Endothelial cell of umbilical vein (primary cell): ENCODE measurements at regions not wholly inside any gene's neighbourhood (a gene's known extent, or its start where the extent isn't known, plus 50 kb on each side); places are given as distances from the start of the nearest gene placed in this dataset.
A peak's percentile ranks its signal among the peaks of the same experiment; 100 is the strongest.

Source experiments
- BruUV-seq: library from RNA; stranded (reverse); fragments of 400-500 nt; replicated peaks from 2 replicates; lab custom pipeline; 2021; lab: Mats Ljungman, UMichigan
- CTCF ChIA-PET: fragments of 300-600, 350-600 bp; sonication (Branson Sonifier 250); formaldehyde crosslinking; loops from one replicate; lab custom pipeline; 2021; ENCODE audit warnings: antibody characterized with exemption, inconsistent platforms; lab: Charles Lee
- POLR2A ChIA-PET: fragments of 300-600, 350-600 bp; sonication (Branson Sonifier 250); formaldehyde crosslinking; loops from one replicate; lab custom pipeline; 2021; ENCODE audit warnings: antibody characterized with exemption, inconsistent platforms; lab: Charles Lee
- DNase-seq: peaks from one replicate; pipeline ENCODE4 v3.0.0-alpha.2; 2011; ENCODE audit warnings: low read depth, low spot score
- FAIRE-seq: peaks from 2 replicates; lab custom pipeline; 2011; peaks lifted over from hg19 to GRCh38; lab: Jason Lieb, UNC
- H2AFZ ChIP-seq: 2 replicates; pipeline ENCODE4 v1.6.0; 2012; ENCODE audit warnings: low read depth, low read length, control low read depth, inconsistent platforms
- H3K27ac ChIP-seq: 2 replicates; pipeline ENCODE4 v1.5.1; 2011; ENCODE audit warnings: low read depth, mild to moderate bottlenecking, control low read depth, low read length, moderate library complexity; ENCODE audit not compliant: insufficient read depth
- H3K27me3 ChIP-seq, 2 experiments: 2 replicates each; pipeline versions ENCODE4 v1.6.0 to v1.6.1; 2011; ENCODE audit warnings: low read length in 2 of 2, mixed read lengths in 1 of 2; ENCODE audit not compliant: control insufficient read depth in 2 of 2, insufficient read depth in 2 of 2
- H3K36me3 ChIP-seq, 2 experiments: 2 replicates in 1 of 2; 3 replicates in 1 of 2; pipeline ENCODE4 v1.5.1; 2011; ENCODE audit warnings: low read length in 2 of 2, mild to moderate bottlenecking in 1 of 2, moderate library complexity in 1 of 2; ENCODE audit not compliant: control insufficient read depth in 2 of 2, insufficient read depth in 2 of 2; ENCODE audit errors: extremely low read depth in 1 of 2
- H3K4me1 ChIP-seq: 3 replicates; pipeline ENCODE4 v1.5.1; 2011; ENCODE audit warnings: mild to moderate bottlenecking, low read length; ENCODE audit not compliant: control insufficient read depth, insufficient read depth; ENCODE audit errors: extremely low read depth
- H3K4me2 ChIP-seq: 2 replicates; pipeline ENCODE4 v1.6.1; 2011; ENCODE audit warnings: low read length, control low read depth, mixed read lengths; ENCODE audit not compliant: insufficient read depth
- H3K4me3 ChIP-seq, 3 experiments: fragments of 200-600 bp in 1 of 3; sonication (generic), shearing (Covaris generic) in 1 of 3; replicated peaks in 1 of 3; 2 replicates each; pipeline ENCODE4 v1.5.1; 2011 to 2016; ENCODE audit warnings: control low read depth in 3 of 3, low read length in 3 of 3, mild to moderate bottlenecking in 2 of 3, inconsistent platforms in 1 of 3, low read depth in 1 of 3, moderate library complexity in 1 of 3; ENCODE audit not compliant: insufficient read depth in 1 of 3
- H3K79me2 ChIP-seq: 2 replicates; pipeline ENCODE4 v1.6.0; 2012; ENCODE audit warnings: low read length, inconsistent platforms; ENCODE audit not compliant: control insufficient read depth, insufficient read depth
- H3K9ac ChIP-seq: replicated peaks from 2 replicates; pipeline ENCODE3; 2011; ENCODE audit warnings: low read length, control low read depth; ENCODE audit not compliant: insufficient read depth; ENCODE audit errors: extremely low read depth
- H3K9me1 ChIP-seq: replicated peaks from 3 replicates; pipeline ENCODE4 v1.6.0; 2011; ENCODE audit warnings: mild to moderate bottlenecking, low read length; ENCODE audit not compliant: control insufficient read depth, insufficient read depth; ENCODE audit errors: extremely low read depth
- H3K9me3 ChIP-seq: replicated peaks from 2 replicates; pipeline ENCODE4 v1.5.1; 2012; ENCODE audit warnings: low read length, inconsistent platforms; ENCODE audit not compliant: control insufficient read depth, insufficient read depth
- H4K20me1 ChIP-seq: replicated peaks from 2 replicates; pipeline ENCODE3; 2011; ENCODE audit warnings: mild to moderate bottlenecking, low read length; ENCODE audit not compliant: control insufficient read depth, insufficient read depth; ENCODE audit errors: extremely low read depth
- CTCF ChIP-seq, 2 donors: IDR thresholded peaks; 1 replicate in 1 of 2; 2 replicates in 1 of 2; pipeline ENCODE4 v1.5.1; 2011; ENCODE audit warnings: low read length in 2 of 2, mild to moderate bottlenecking in 2 of 2, moderate library complexity in 2 of 2, control low read depth in 1 of 2, inconsistent platforms in 1 of 2, low read depth in 1 of 2; ENCODE audit not compliant: insufficient read depth in 1 of 2; ENCODE audit errors: extremely low read depth in 1 of 2
- MAX ChIP-seq: IDR thresholded peaks from 2 replicates; pipeline ENCODE4 v1.6.1; 2011; ENCODE audit not compliant: insufficient read depth, insufficient read length
- MYC ChIP-seq: IDR thresholded peaks from one replicate; pipeline ENCODE4 v1.6.1; 2011; ENCODE audit warnings: mild to moderate bottlenecking, low read depth, low read length
- dilution Hi-C: fragments of 300-500 bp; cut with MboI; formaldehyde crosslinking; loops from one replicate; pipeline ENCODE4 v1.15.0; 2019; ENCODE audit warnings: low sequenced_read_pairs; ENCODE audit not compliant: extremely low pct_ligation_motif_present
- intact Hi-C: fragments of 100-400 bp; cut with micrococcal nuclease; formaldehyde crosslinking; loops from one replicate; pipeline ENCODE4 v1.10.0; 2022

- intact Hi-C loops (no loop called here), dilution Hi-C loops (no loop called here)
- DNase-seq (no peak), FAIRE-seq (no peak)
- Histone ChIP-seq H2AFZ (no peak overlapping the region), H4K20me1 (no peaks in the 10 kb centered on the region), H3K9me3 (no peaks in the 10 kb centered on the region), H3K4me1 (no peaks in the 10 kb centered on the region), H3K4me2 (no peak overlapping the region), H3K27me3 (peaks cover 2 to 4% of the 10 kb centered on the region in 2 experiments), H3K9ac (no peak overlapping the region), H3K79me2 (no peaks in the 10 kb centered on the region), H3K9me1 (no peaks in the 10 kb centered on the region), H3K4me3 (no peak overlapping the region), H3K36me3 (no peaks in the 10 kb centered on the region), H3K27ac (no peak overlapping the region)
- CTCF ChIA-PET, result no interaction called here
- no peak for TF ChIP-seq CTCF (IDR thresholded peaks at IDR 0.05; ENCODE audit: extremely low read depth in 1 of 2, insufficient read depth in 1 of 2, low read depth in 1 of 2, low read length in 2 of 2)
- BruUV-seq, result no TSS peak
- POLR2A ChIA-PET, result no interaction called here
These were observed 84.0 kb downstream of the RPS6KA4 start for GRCh38 chr11:64443001-64443400.

- CTCF ChIA-PET, result interaction anchor here (1.1 to 1.4 kb wide), 4 partner anchors 9 to 244 kb away, joined by 3 to 5 read pairs (median 4); no protein-coding TSS in a partner anchor
- BruUV-seq, result no TSS peak
- TF ChIP-seq MYC (no peak), MAX (peak; percentile 71)
- Histone ChIP-seq H3K9ac (no peak overlapping the region), H3K36me3 (no peaks in the 10 kb centered on the region), H3K79me2 (no peaks in the 10 kb centered on the region), H2AFZ (no peak overlapping the region), H3K9me3 (no peaks in the 10 kb centered on the region), H3K27ac (no peak overlapping the region), H4K20me1 (no peaks in the 10 kb centered on the region), H3K27me3 (peaks cover 6 to 7% of the 10 kb centered on the region in 2 experiments), H3K4me3 (no peak overlapping the region), H3K9me1 (no peaks in the 10 kb centered on the region), H3K4me2 (no peak overlapping the region), H3K4me1 (peaks cover 2% of the 10 kb centered on the region)
- FAIRE-seq (no peak), DNase-seq (no peak)
- dilution Hi-C loops, result no loop called here
- POLR2A ChIA-PET, result no interaction called here
- intact Hi-C loops, result no loop called here
These were observed 86.0 kb downstream of the RPS6KA4 start for GRCh38 chr11:64444838-64445441.
